SU-DHL-6 (cell line): ENCODE measurements at regions not wholly inside any gene's neighbourhood (a gene's known extent, or its start where the extent isn't known, plus 50 kb on each side); places are given as distances from the start of the nearest gene placed in this dataset.

Source experiments
- H2AFZ ChIP-seq: fragments of 200-600 bp; sonication (generic); 2 replicates; pipeline ENCODE4 v1.6.1; 2014; ENCODE audit warnings: low read depth, mild to moderate bottlenecking, moderate library complexity, mixed read lengths, antibody characterized with exemption, low read length; ENCODE audit not compliant: severe bottlenecking
- H3F3A ChIP-seq: fragments of 200-600 bp; shearing (Covaris generic); 2 replicates; pipeline ENCODE4 v1.6.0; 2016; ENCODE audit warnings: antibody characterized with exemption, mild to moderate bottlenecking; ENCODE audit not compliant: insufficient read depth
- H3K27ac ChIP-seq: fragments of 200-600 bp; sonication (generic); 2 replicates; pipeline ENCODE4 v1.5.1; 2016; ENCODE audit warnings: low read depth, mild to moderate bottlenecking, low read length, moderate library complexity, mixed read lengths
- H3K27me3 ChIP-seq: fragments of 200-600 bp; sonication (generic), shearing (Covaris generic); 2 replicates; pipeline ENCODE4 v1.6.0; 2014; ENCODE audit warnings: mild to moderate bottlenecking, low read length
- H3K36me3 ChIP-seq: fragments of 200-600 bp; sonication (generic); 2 replicates; pipeline ENCODE4 v1.6.1; 2014; ENCODE audit warnings: mild to moderate bottlenecking, low read length, mixed read lengths
- H3K4me2 ChIP-seq: fragments of 300-600, 200-600 bp; shearing (Covaris generic), sonication (generic); 2 replicates; pipeline ENCODE4 v1.6.0; 2014; ENCODE audit warnings: low read length, low read depth, mild to moderate bottlenecking; ENCODE audit not compliant: poor library complexity, severe bottlenecking
- H3K4me3 ChIP-seq: fragments of 200-600 bp; sonication (generic); 2 replicates; pipeline ENCODE4 v1.5.1; 2014; ENCODE audit warnings: antibody characterized with exemption, low read length, mild to moderate bottlenecking, mixed read lengths; ENCODE audit not compliant: insufficient read depth, poor library complexity, severe bottlenecking
- H3K79me2 ChIP-seq: fragments of 200-600 bp; sonication (generic); 2 replicates; pipeline ENCODE4 v1.6.1; 2014; ENCODE audit warnings: mild to moderate bottlenecking, low read length, moderate library complexity; ENCODE audit not compliant: insufficient read depth
- H3K9ac ChIP-seq: fragments of 200-600 bp; sonication (generic); 2 replicates; pipeline ENCODE4 v1.7.0; 2014; ENCODE audit warnings: mild to moderate bottlenecking, low read length
- H3K9me2 ChIP-seq: fragments of 200-600 bp; sonication (generic); replicated peaks from 2 replicates; pipeline ENCODE4 v1.6.1; 2014; ENCODE audit warnings: low read length; ENCODE audit not compliant: insufficient read depth
- H3K9me3 ChIP-seq: fragments of 200-600 bp; sonication (generic); 2 replicates; pipeline ENCODE4 v1.6.1; 2014; ENCODE audit warnings: low read length, mixed read lengths; ENCODE audit not compliant: insufficient read depth
- H4K20me1 ChIP-seq: fragments of 200-600 bp; sonication (generic); 2 replicates; pipeline ENCODE4 v1.6.1; 2014; ENCODE audit warnings: low read depth, mild to moderate bottlenecking, antibody characterized with exemption, low read length, moderate library complexity, mixed read lengths
- EZH2phosphoT487 ChIP-seq: fragments of 200-600 bp; sonication (generic), shearing (Covaris generic); conservative IDR thresholded peaks from 2 replicates; pipeline ENCODE4 v1.6.1; 2018; ENCODE audit warnings: mild to moderate bottlenecking, antibody characterized with exemption, low read length, moderate library complexity, mixed read lengths
- TF ChIP-seq, protein P1 (sequence below): fragments of 200-600 bp; sonication (generic); IDR thresholded peaks from one replicate; pipeline ENCODE4 v1.5.1; 2017; ENCODE audit warnings: antibody characterized with exemption, mild to moderate bottlenecking, low read length, moderate library complexity; ENCODE audit not compliant: insufficient read depth, poor library complexity, severe bottlenecking

- Histone ChIP-seq H3F3A (no peaks in the 10 kb centered on the region), H3K79me2 (no peaks in the 10 kb centered on the region), H3K4me2 (no peak overlapping the region), H3K9me2 (no peaks in the 10 kb centered on the region), H3K9ac (no peak overlapping the region), H3K4me3 (no peak overlapping the region), H2AFZ (no peak overlapping the region), H4K20me1 (no peaks in the 10 kb centered on the region), H3K27me3 (no peaks in the 10 kb centered on the region), H3K27ac (no peak overlapping the region), H3K9me3 (no peaks in the 10 kb centered on the region), H3K36me3 (no peaks in the 10 kb centered on the region)
- TF ChIP-seq, protein P1, sequence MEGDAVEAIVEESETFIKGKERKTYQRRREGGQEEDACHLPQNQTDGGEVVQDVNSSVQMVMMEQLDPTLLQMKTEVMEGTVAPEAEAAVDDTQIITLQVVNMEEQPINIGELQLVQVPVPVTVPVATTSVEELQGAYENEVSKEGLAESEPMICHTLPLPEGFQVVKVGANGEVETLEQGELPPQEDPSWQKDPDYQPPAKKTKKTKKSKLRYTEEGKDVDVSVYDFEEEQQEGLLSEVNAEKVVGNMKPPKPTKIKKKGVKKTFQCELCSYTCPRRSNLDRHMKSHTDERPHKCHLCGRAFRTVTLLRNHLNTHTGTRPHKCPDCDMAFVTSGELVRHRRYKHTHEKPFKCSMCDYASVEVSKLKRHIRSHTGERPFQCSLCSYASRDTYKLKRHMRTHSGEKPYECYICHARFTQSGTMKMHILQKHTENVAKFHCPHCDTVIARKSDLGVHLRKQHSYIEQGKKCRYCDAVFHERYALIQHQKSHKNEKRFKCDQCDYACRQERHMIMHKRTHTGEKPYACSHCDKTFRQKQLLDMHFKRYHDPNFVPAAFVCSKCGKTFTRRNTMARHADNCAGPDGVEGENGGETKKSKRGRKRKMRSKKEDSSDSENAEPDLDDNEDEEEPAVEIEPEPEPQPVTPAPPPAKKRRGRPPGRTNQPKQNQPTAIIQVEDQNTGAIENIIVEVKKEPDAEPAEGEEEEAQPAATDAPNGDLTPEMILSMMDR, result no peak
- TF ChIP-seq EZH2phosphoT487, result no peak
Measured at GRCh38 chr6:1145768-1146218, 166.1 kb upstream of the FOXQ1 start.

GRCh38 chr6:1144842-1145767 is 166.8 kb upstream of the FOXQ1 start:
- no peaks in the 10 kb centered on the region for H3K9me3 ChIP-seq
- no peak overlapping the region for H3K27ac ChIP-seq
- no peak overlapping the region for H3K4me3 ChIP-seq
- H3F3A ChIP-seq, result no peaks in the 10 kb centered on the region
- no peaks in the 10 kb centered on the region for H3K27me3 ChIP-seq
- no peak overlapping the region for H2AFZ ChIP-seq
- TF ChIP-seq, protein P1, result no peak
- no peak for TF ChIP-seq EZH2phosphoT487
- H3K9me2 ChIP-seq, result no peaks in the 10 kb centered on the region
- H3K9ac ChIP-seq, result no peak overlapping the region
- H3K36me3 ChIP-seq, result no peaks in the 10 kb centered on the region
- no peaks in the 10 kb centered on the region for H3K79me2 ChIP-seq
- H3K4me2 ChIP-seq, result no peak overlapping the region
- H4K20me1 ChIP-seq, result no peaks in the 10 kb centered on the region

- Histone ChIP-seq H3K9me3 (no peaks in the 10 kb centered on the region), H3K36me3 (no peaks in the 10 kb centered on the region), H3K27me3 (no peaks in the 10 kb centered on the region), H2AFZ (no peak overlapping the region), H3K79me2 (no peaks in the 10 kb centered on the region), H4K20me1 (no peaks in the 10 kb centered on the region), H3K4me2 (no peak overlapping the region), H3K9me2 (no peaks in the 10 kb centered on the region), H3K27ac (no peak overlapping the region), H3K4me3 (no peak overlapping the region), H3K9ac (no peak overlapping the region), H3F3A (no peaks in the 10 kb centered on the region)
- no peak for TF ChIP-seq EZH2phosphoT487
- TF ChIP-seq, protein P1, result no peak
Measured at GRCh38 chr6:1143655-1144054, 168.2 kb upstream of the FOXQ1 start.
